Keratinocyte (primary cell): ENCODE measurements at regions not wholly inside any gene's neighbourhood (a gene's known extent, or its start where the extent isn't known, plus 50 kb on each side); places are given as distances from the start of the nearest gene placed in this dataset.

Source experiments
- EZH2 ChIP-seq: IDR thresholded peaks from one replicate; pipeline ENCODE4 v1.6.1; 2012; ENCODE audit warnings: inconsistent platforms, mild to moderate bottlenecking, low read length, moderate library complexity
- TF ChIP-seq, protein P1 (sequence below), 3 experiments: IDR thresholded peaks in 1 of 3; conservative IDR thresholded peaks in 1 of 3; optimal IDR thresholded peaks in 1 of 3; 2 replicates in 2 of 3; 3 replicates in 1 of 3; pipeline versions ENCODE3 to v1.5.1; 2011; ENCODE audit warnings: low read length in 3 of 3, mild to moderate bottlenecking in 3 of 3, moderate library complexity in 2 of 3, control low read depth in 1 of 3, inconsistent platforms in 1 of 3; ENCODE audit not compliant: insufficient read depth in 2 of 3; ENCODE audit errors: extremely low read depth in 1 of 3

DNA sequence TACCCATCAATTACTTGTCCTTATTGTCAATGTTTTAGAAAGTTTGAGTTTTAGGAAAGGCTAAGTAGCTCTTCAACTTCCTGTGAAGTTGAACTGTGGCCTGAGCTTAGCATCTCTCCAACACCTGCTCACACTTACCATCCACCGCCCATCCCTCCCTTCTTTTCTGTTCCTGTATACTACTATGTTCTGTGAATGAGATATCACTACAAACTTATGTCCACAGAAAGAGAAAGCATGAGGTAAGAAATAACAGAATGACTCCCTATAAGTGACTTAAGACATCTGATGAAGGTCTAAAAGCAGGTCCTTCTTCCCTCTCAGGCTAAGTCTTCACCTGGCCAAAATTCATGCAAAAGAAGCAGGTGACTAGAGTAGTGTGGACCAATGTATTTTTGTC is 246.3 kb upstream of the PREP start:
- TF ChIP-seq, protein P1, sequence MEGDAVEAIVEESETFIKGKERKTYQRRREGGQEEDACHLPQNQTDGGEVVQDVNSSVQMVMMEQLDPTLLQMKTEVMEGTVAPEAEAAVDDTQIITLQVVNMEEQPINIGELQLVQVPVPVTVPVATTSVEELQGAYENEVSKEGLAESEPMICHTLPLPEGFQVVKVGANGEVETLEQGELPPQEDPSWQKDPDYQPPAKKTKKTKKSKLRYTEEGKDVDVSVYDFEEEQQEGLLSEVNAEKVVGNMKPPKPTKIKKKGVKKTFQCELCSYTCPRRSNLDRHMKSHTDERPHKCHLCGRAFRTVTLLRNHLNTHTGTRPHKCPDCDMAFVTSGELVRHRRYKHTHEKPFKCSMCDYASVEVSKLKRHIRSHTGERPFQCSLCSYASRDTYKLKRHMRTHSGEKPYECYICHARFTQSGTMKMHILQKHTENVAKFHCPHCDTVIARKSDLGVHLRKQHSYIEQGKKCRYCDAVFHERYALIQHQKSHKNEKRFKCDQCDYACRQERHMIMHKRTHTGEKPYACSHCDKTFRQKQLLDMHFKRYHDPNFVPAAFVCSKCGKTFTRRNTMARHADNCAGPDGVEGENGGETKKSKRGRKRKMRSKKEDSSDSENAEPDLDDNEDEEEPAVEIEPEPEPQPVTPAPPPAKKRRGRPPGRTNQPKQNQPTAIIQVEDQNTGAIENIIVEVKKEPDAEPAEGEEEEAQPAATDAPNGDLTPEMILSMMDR (optimal IDR thresholded peaks at IDR 0.05 in 1 of 3, IDR thresholded peaks at IDR 0.05 in 1 of 3, conservative IDR thresholded peaks at IDR 0.05 in 1 of 3; ENCODE audit: extremely low read depth in 1 of 3, insufficient read depth in 2 of 3, low read length in 3 of 3) = no peak
- TF ChIP-seq EZH2 = no peak
